SU-DHL-6 (cell line): ENCODE measurements at regions not wholly inside any gene's neighbourhood (a gene's known extent, or its start where the extent isn't known, plus 50 kb on each side); places are given as distances from the start of the nearest gene placed in this dataset.

ENCODE experiments used
- EZH2phosphoT487 ChIP-seq: fragments of 200-600 bp; sonication (generic), shearing (Covaris generic); conservative IDR thresholded peaks from 2 replicates; pipeline ENCODE4 v1.6.1; 2018; ENCODE audit warnings: mild to moderate bottlenecking, antibody characterized with exemption, low read length, moderate library complexity, mixed read lengths
- TF ChIP-seq, protein P1 (sequence below): fragments of 200-600 bp; sonication (generic); IDR thresholded peaks from one replicate; pipeline ENCODE4 v1.5.1; 2017; ENCODE audit warnings: antibody characterized with exemption, mild to moderate bottlenecking, low read length, moderate library complexity; ENCODE audit not compliant: insufficient read depth, poor library complexity, severe bottlenecking

DNA sequence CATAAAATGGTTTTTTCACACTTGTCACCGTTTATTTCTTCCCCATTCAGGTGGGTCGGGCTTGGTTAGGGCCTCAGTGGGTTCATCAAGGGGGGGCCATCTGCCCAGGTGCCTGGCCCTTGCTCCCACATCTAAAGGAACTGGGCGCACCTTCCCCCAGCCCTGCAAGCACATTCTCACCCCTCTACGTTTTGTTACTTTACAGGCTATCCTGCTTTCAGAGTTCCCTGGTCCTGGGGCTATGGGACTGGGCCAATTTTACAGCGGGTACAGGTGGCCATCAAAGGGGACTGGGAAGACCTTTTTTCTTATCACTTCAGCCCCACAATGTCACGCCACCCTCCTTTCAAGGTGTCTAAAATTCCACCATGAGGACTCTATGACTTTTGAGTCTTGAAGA, 71.8 kb upstream of the HAAO start:
- TF ChIP-seq, protein P1, sequence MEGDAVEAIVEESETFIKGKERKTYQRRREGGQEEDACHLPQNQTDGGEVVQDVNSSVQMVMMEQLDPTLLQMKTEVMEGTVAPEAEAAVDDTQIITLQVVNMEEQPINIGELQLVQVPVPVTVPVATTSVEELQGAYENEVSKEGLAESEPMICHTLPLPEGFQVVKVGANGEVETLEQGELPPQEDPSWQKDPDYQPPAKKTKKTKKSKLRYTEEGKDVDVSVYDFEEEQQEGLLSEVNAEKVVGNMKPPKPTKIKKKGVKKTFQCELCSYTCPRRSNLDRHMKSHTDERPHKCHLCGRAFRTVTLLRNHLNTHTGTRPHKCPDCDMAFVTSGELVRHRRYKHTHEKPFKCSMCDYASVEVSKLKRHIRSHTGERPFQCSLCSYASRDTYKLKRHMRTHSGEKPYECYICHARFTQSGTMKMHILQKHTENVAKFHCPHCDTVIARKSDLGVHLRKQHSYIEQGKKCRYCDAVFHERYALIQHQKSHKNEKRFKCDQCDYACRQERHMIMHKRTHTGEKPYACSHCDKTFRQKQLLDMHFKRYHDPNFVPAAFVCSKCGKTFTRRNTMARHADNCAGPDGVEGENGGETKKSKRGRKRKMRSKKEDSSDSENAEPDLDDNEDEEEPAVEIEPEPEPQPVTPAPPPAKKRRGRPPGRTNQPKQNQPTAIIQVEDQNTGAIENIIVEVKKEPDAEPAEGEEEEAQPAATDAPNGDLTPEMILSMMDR, result no peak
- no peak for TF ChIP-seq EZH2phosphoT487
